ENCODE measurements at regions not wholly inside any gene's neighbourhood (a gene's known extent, or its start where the extent isn't known, plus 50 kb on each side); places are given as distances from the start of the nearest gene placed in this dataset.
"Not testable (repeated sequence)": the region's sequence is repeated elsewhere in the genome, so short reads cannot be mapped to it uniquely, and the experiment has no call there.

GRCh38 chr1:65623895-65624294, 168.8 kb upstream of the PDE4B start:
- Mint-ChIP-seq H3K27ac (no peak overlapping the region), H3K4me1 (no peaks in the 10 kb centered on the region), H3K4me3 (no peak overlapping the region), H3K9me3 (no peaks in the 10 kb centered on the region), H3K27me3 (no peaks in the 10 kb centered on the region), H3K36me3 (peaks cover 0 to under 1% of the 10 kb centered on the region in 2 donors)
- Histone ChIP-seq H3K27me3 (ENCODE audit: insufficient read depth, low read length) (no peaks in the 10 kb centered on the region), H3K27ac (ENCODE audit: low read depth, low read length) (no peak overlapping the region), H3K4me3 (ENCODE audit: low read length in 2 of 2) (no peak overlapping the region), H3K9me3 (ENCODE audit: control insufficient read depth in 1 of 2, low read length in 2 of 2) (no peaks in the 10 kb centered on the region), H3K4me1 (ENCODE audit: insufficient read depth, low read length) (no peaks in the 10 kb centered on the region), H3K36me3 (ENCODE audit: insufficient read depth, low read length) (no peaks in the 10 kb centered on the region)
- no peak for DNase-seq
- ChIA-PET POLR2A (ENCODE audit: partially characterized antibody) (no interaction called here), CTCF (ENCODE audit: partially characterized antibody) (no interaction called here)
- intact Hi-C loops (cut with micrococcal nuclease): no loop called here

GRCh38 chr1:65625528-65625927, 167.2 kb upstream of the PDE4B start:
- POLR2A ChIA-PET (ENCODE audit: partially characterized antibody): no interaction called here
- H3K27me3 ChIP-seq (ENCODE audit: insufficient read depth, low read length): no peaks in the 10 kb centered on the region
- CTCF ChIA-PET (ENCODE audit: partially characterized antibody): no interaction called here
- Mint-ChIP-seq H3K27ac (no peak overlapping the region), H3K36me3 (no peaks in the 10 kb centered on the region), H3K27me3 (no peaks in the 10 kb centered on the region), H3K4me1 (no peaks in the 10 kb centered on the region), H3K4me3 (no peak overlapping the region), H3K9me3 (no peaks in the 10 kb centered on the region)
- no peaks in the 10 kb centered on the region for H3K9me3 ChIP-seq (ENCODE audit: control insufficient read depth in 1 of 2, low read length in 2 of 2)
- intact Hi-C loops (cut with micrococcal nuclease): no loop called here
- no peak overlapping the region for H3K4me3 ChIP-seq (ENCODE audit: low read length in 2 of 2)
- H3K4me1 ChIP-seq (ENCODE audit: insufficient read depth, low read length): no peaks in the 10 kb centered on the region
- H3K27ac ChIP-seq (ENCODE audit: low read depth, low read length): no peak overlapping the region
- no peak for DNase-seq
- H3K36me3 ChIP-seq (ENCODE audit: insufficient read depth, low read length): no peaks in the 10 kb centered on the region

GRCh38 chr1:65626003-65626402, 166.7 kb upstream of the PDE4B start:
- Mint-ChIP-seq H3K27me3 (no peaks in the 10 kb centered on the region), H3K4me3 (no peak overlapping the region), H3K9me3 (no peaks in the 10 kb centered on the region), H3K4me1 (no peaks in the 10 kb centered on the region), H3K36me3 (no peaks in the 10 kb centered on the region), H3K27ac (no peak overlapping the region)
- Histone ChIP-seq H3K4me3 (ENCODE audit: low read length in 2 of 2) (no peak overlapping the region), H3K27me3 (ENCODE audit: insufficient read depth, low read length) (no peaks in the 10 kb centered on the region), H3K27ac (ENCODE audit: low read depth, low read length) (no peak overlapping the region), H3K36me3 (ENCODE audit: insufficient read depth, low read length) (no peaks in the 10 kb centered on the region), H3K9me3 (ENCODE audit: control insufficient read depth in 1 of 2, low read length in 2 of 2) (no peaks in the 10 kb centered on the region), H3K4me1 (ENCODE audit: insufficient read depth, low read length) (no peaks in the 10 kb centered on the region)
- intact Hi-C loops (cut with micrococcal nuclease): no loop called here
- no peak for DNase-seq
- CTCF ChIA-PET (ENCODE audit: partially characterized antibody): no interaction called here
- POLR2A ChIA-PET (ENCODE audit: partially characterized antibody): no interaction called here

- no peaks in the 10 kb centered on the region for H3K9me3 Mint-ChIP-seq
- H3K27ac Mint-ChIP-seq: no peak overlapping the region
- H3K27me3 Mint-ChIP-seq: no peaks in the 10 kb centered on the region
- intact Hi-C loops (cut with micrococcal nuclease): no loop called here
- no peaks in the 10 kb centered on the region for H3K27me3 ChIP-seq (ENCODE audit: insufficient read depth, low read length)
- H3K4me3 ChIP-seq (ENCODE audit: low read length in 2 of 2): no peak overlapping the region
- H3K36me3 Mint-ChIP-seq: no peaks in the 10 kb centered on the region
- no peak for DNase-seq
- H3K9me3 ChIP-seq (ENCODE audit: control insufficient read depth in 1 of 2, low read length in 2 of 2): no peaks in the 10 kb centered on the region
- ChIA-PET POLR2A (ENCODE audit: partially characterized antibody) (no interaction called here), CTCF (ENCODE audit: partially characterized antibody) (no interaction called here)
- H3K27ac ChIP-seq (ENCODE audit: low read depth, low read length): no peak overlapping the region
- H3K4me1 ChIP-seq (ENCODE audit: insufficient read depth, low read length): no peaks in the 10 kb centered on the region
- no peaks in the 10 kb centered on the region for H3K36me3 ChIP-seq (ENCODE audit: insufficient read depth, low read length)
- no peak overlapping the region for H3K4me3 Mint-ChIP-seq
- H3K4me1 Mint-ChIP-seq: no peaks in the 10 kb centered on the region
These were observed 162.9 kb upstream of the PDE4B start for GRCh38 chr1:65629788-65630187.

- POLR2A ChIA-PET (ENCODE audit: partially characterized antibody): no interaction called here
- Mint-ChIP-seq H3K4me3 (no peak overlapping the region), H3K4me1 (no peaks in the 10 kb centered on the region), H3K27me3 (no peaks in the 10 kb centered on the region), H3K9me3 (no peaks in the 10 kb centered on the region), H3K36me3 (no peaks in the 10 kb centered on the region), H3K27ac (no peak overlapping the region)
- Histone ChIP-seq H3K4me1 (ENCODE audit: insufficient read depth, low read length) (no peaks in the 10 kb centered on the region), H3K27ac (ENCODE audit: low read depth, low read length) (no peak overlapping the region), H3K4me3 (ENCODE audit: low read length in 2 of 2) (no peak overlapping the region), H3K9me3 (ENCODE audit: control insufficient read depth in 1 of 2, low read length in 2 of 2) (no peaks in the 10 kb centered on the region), H3K36me3 (ENCODE audit: insufficient read depth, low read length) (no peaks in the 10 kb centered on the region), H3K27me3 (ENCODE audit: insufficient read depth, low read length) (no peaks in the 10 kb centered on the region)
- no peak for DNase-seq
- intact Hi-C loops (cut with micrococcal nuclease): no loop called here
- CTCF ChIA-PET (ENCODE audit: partially characterized antibody): no interaction called here
These were observed 161.8 kb upstream of the PDE4B start for GRCh38 chr1:65630855-65631254.

- Histone ChIP-seq H3K4me3 (ENCODE audit: low read length in 2 of 2) (no peak overlapping the region), H3K4me1 (ENCODE audit: insufficient read depth, low read length) (no peaks in the 10 kb centered on the region), H3K36me3 (ENCODE audit: insufficient read depth, low read length) (no peaks in the 10 kb centered on the region), H3K9me3 (ENCODE audit: control insufficient read depth in 1 of 2, low read length in 2 of 2) (no peaks in the 10 kb centered on the region), H3K27me3 (ENCODE audit: insufficient read depth, low read length) (no peaks in the 10 kb centered on the region), H3K27ac (ENCODE audit: low read depth, low read length) (no peak overlapping the region)
- no peak for DNase-seq
- CTCF ChIA-PET (ENCODE audit: partially characterized antibody): no interaction called here
- intact Hi-C loops (cut with micrococcal nuclease): no loop called here
- Mint-ChIP-seq H3K4me3 (no peak overlapping the region), H3K4me1 (no peaks in the 10 kb centered on the region), H3K27ac (no peak overlapping the region), H3K9me3 (no peaks in the 10 kb centered on the region), H3K36me3 (no peaks in the 10 kb centered on the region), H3K27me3 (no peaks in the 10 kb centered on the region)
- POLR2A ChIA-PET (ENCODE audit: partially characterized antibody): no interaction called here
These were observed 160.5 kb upstream of the PDE4B start for GRCh38 chr1:65632235-65632634.

- ChIA-PET POLR2A (ENCODE audit: partially characterized antibody) (no interaction called here), CTCF (ENCODE audit: partially characterized antibody) (no interaction called here)
- H3K4me3 ChIP-seq (ENCODE audit: low read length in 2 of 2): no peak overlapping the region
- no peak for DNase-seq
- intact Hi-C loops (cut with micrococcal nuclease): no loop called here
- peaks cover 1 to 9% of the 10 kb centered on the region in 2 donors for H3K27me3 Mint-ChIP-seq
- no peaks in the 10 kb centered on the region for H3K27me3 ChIP-seq (ENCODE audit: insufficient read depth, low read length)
- no peaks in the 10 kb centered on the region for H3K9me3 ChIP-seq (ENCODE audit: control insufficient read depth in 1 of 2, low read length in 2 of 2)
- no peak overlapping the region for H3K27ac Mint-ChIP-seq
- no peak overlapping the region for H3K4me3 Mint-ChIP-seq
- peaks cover 0 to 6% (median 0%) of the 10 kb centered on the region in 8 donors for H3K9me3 Mint-ChIP-seq
- H3K27ac ChIP-seq (ENCODE audit: low read depth, low read length): no peak overlapping the region
- H3K36me3 ChIP-seq (ENCODE audit: insufficient read depth, low read length): no peaks in the 10 kb centered on the region
- no peaks in the 10 kb centered on the region for H3K4me1 ChIP-seq (ENCODE audit: insufficient read depth, low read length)
- no peaks in the 10 kb centered on the region for H3K4me1 Mint-ChIP-seq
- no peaks in the 10 kb centered on the region for H3K36me3 Mint-ChIP-seq
These were observed 152.6 kb upstream of the PDE4B start for GRCh38 chr1:65640046-65640445.

GRCh38 chr1:65649185-65649584, 143.5 kb upstream of the PDE4B start:
- H3K27ac ChIP-seq (ENCODE audit: low read depth, low read length); DNase-seq; H3K36me3 Mint-ChIP-seq; H3K4me3 Mint-ChIP-seq; POLR2A ChIA-PET (ENCODE audit: partially characterized antibody); H3K27ac Mint-ChIP-seq; H3K36me3 ChIP-seq (ENCODE audit: insufficient read depth, low read length); H3K9me3 ChIP-seq (ENCODE audit: control insufficient read depth in 1 of 2, low read length in 2 of 2); H3K27me3 ChIP-seq (ENCODE audit: insufficient read depth, low read length); H3K4me1 ChIP-seq (ENCODE audit: insufficient read depth, low read length); H3K4me1 Mint-ChIP-seq; CTCF ChIA-PET (ENCODE audit: partially characterized antibody); H3K4me3 ChIP-seq (ENCODE audit: low read length in 2 of 2); intact Hi-C loops (cut with micrococcal nuclease): not testable (repeated sequence)
- Mint-ChIP-seq H3K27me3 (peaks cover 5 to 18% of the 10 kb centered on the region in 2 donors), H3K9me3 (peaks cover 0 to 18% (median 5%) of the 10 kb centered on the region in 8 donors)

Data from CD4-positive, alpha-beta memory T cell (primary cell).